Tibial nerve (tissue), 4 donors: ENCODE measurements at regions not wholly inside any gene's neighbourhood (a gene's known extent, or its start where the extent isn't known, plus 50 kb on each side); places are given as distances from the start of the nearest gene placed in this dataset.

Experiments used
- EP300 ChIP-seq, 2 donors: sonication (generic); formaldehyde crosslinking; IDR thresholded peaks; one replicate each; pipeline ENCODE4 v1.6.1; 2017; ENCODE audit warnings: antibody characterized with exemption in 2 of 2, mild to moderate bottlenecking in 1 of 2
- TF ChIP-seq, protein P1 (sequence below), 5 experiments: fragments of 200-600 bp in 3 of 5; fragments of 450-650 bp in 2 of 5; sonication (generic) in 3 of 5; IDR thresholded peaks; one replicate each; pipeline ENCODE4 v1.5.1; 2016 to 2019; ENCODE audit warnings: antibody characterized with exemption in 5 of 5, mild to moderate bottlenecking in 3 of 5, moderate library complexity in 2 of 5

GRCh38 chr21:34272321-34272720, 91.5 kb upstream of the KCNE2 start:
- no peak for TF ChIP-seq EP300 (IDR thresholded peaks at IDR 0.05)
- TF ChIP-seq, protein P1, sequence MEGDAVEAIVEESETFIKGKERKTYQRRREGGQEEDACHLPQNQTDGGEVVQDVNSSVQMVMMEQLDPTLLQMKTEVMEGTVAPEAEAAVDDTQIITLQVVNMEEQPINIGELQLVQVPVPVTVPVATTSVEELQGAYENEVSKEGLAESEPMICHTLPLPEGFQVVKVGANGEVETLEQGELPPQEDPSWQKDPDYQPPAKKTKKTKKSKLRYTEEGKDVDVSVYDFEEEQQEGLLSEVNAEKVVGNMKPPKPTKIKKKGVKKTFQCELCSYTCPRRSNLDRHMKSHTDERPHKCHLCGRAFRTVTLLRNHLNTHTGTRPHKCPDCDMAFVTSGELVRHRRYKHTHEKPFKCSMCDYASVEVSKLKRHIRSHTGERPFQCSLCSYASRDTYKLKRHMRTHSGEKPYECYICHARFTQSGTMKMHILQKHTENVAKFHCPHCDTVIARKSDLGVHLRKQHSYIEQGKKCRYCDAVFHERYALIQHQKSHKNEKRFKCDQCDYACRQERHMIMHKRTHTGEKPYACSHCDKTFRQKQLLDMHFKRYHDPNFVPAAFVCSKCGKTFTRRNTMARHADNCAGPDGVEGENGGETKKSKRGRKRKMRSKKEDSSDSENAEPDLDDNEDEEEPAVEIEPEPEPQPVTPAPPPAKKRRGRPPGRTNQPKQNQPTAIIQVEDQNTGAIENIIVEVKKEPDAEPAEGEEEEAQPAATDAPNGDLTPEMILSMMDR (IDR thresholded peaks at IDR 0.05) = no peak
